Stimulated activated CD8-positive, alpha-beta memory T cell treated with anti-CD3 and anti-CD28 coated beads, Interleukin-15, amount 100 ng/mL, for 4 hours (primary cell): ENCODE measurements at regions not wholly inside any gene's neighbourhood (a gene's known extent, or its start where the extent isn't known, plus 50 kb on each side); places are given as distances from the start of the nearest gene placed in this dataset.

Source experiments
- DNase-seq, 2 donors: peaks; one replicate each; pipeline ENCODE4 v3.0.0-alpha.2; 2020; ENCODE audit warnings: low read depth in 2 of 2

DNA sequence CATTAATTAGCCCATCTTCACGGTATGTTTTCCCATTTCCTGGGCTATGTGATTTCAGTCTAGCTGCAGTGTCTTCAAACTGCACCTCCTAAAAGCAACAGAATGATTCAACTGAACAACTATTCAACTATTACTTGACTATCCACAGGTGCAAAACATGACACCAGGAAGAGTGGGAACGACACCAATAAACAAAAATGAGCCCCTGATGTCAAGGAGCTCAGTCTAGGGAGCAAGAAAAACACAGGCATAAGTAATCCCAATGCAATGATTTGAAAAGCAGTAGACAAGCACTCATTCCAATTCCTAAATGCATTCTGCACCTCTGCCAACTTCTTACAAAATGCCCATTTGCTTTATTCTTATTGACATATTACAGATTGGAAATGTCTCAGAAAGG is 285.6 kb downstream of the ETS1 start:
- no peak for DNase-seq

DNA sequence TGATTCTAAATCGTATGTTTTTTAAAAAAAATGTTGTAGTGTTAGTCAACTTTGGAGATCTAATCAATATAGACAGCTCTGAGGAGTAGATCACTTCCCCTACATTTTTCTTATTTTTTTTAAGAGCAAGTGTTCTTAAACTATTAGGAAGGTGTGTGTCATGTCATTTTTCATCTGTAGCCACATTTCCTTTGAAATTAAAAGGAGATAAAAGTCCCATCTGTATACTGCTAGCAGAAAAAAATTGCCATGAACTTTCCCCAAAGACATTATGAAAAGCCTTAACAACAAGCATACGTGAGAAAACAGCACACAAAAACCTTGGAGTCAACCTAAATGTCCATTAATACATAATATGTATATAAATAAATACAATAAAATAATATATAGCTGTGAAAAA is 286.6 kb downstream of the ETS1 start:
- no peak for DNase-seq

DNA sequence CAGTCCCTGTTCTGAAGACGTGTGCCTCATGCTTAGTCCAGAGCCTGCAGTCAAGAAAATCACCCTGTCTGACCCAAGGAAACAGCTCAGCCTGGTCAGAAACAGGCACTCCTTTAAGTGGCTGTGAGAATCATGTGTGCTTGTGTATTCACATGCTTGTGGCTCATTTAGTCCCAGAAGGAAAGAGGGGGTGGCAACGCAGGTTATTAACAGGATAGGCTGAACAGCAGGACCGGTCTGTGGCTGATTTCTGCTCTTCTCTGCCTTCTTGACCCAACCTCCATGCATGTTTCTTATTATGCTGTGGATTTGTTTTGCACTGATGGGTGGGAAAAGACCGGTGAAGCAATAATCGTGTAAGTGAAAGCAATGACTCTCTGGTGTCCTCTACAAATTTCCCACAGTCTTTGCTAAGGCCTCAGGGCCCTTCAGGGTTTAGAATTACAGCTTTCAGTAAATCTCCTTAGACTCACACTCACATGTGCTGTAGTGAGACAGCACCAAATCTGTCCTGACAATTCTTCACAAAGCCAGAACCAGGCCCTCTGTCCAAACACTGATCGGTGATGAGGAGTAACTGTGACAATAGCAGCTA is 288.1 kb downstream of the ETS1 start:
- DNase-seq = no peak

DNA sequence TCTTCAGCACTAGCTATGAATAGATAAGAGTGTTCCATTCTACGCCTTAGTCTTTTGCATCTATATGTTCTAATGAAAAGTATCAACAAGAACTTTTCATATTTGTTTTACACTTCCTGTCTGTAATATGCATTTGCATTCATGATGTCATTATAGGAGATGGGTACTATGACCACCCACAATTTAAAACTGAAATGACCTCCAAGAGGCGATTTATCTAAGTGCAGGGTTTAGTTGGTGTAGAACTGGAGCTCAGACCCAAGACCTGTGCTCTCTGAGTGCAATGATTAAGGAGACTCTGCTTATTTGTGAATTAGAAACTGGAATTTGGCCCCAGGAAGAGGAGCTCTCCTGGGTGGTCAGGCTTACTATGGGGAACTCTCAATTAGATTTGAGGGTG is 289.1 kb downstream of the ETS1 start:
- no peak for DNase-seq

DNA sequence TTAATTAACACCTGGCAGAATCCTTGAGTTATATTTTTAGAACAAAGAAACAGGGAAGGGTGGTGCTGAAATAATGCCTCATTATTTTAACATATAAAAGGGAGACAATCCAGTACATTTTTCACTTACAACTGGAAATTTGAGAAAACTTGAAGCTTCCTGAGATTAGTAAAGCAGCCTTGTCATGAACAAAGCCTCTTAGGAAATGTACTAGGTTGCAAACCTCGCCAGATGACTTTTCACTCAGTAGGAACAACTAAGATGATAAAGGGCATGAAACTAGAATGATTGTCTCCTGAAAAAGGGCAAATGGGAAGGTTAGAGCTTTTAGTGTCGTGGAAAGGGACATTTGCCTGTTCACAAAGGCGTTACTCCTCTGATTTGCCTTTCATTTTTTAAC is 289.6 kb downstream of the ETS1 start:
- DNase-seq = no peak

DNA sequence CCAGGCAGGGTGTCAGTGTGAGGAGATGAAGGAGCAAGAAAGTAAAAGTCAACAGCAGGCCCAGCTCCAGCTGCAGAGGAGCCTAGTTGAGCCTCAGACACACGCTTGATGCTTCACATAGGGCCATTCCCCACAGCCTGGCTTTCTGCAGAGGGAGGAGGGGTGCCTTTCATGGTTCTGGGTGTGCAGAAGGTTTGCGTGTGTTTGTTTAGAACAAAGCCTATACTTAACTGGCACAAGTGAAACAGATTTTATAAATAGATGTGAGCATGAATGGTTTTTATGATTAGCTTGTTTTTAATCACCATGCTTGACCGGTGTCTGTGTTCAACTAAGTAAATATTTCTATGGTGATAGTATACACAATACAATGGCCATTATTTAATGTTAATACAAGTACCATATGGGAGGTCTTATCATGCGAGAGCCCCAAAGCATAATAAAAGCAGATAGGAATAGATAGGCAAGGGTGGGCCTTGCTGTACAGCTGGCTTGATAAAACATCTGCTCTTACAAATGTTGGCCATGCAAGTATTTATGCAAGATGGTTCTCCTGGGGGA is 290.2 kb downstream of the ETS1 start:
- DNase-seq = no peak

DNA sequence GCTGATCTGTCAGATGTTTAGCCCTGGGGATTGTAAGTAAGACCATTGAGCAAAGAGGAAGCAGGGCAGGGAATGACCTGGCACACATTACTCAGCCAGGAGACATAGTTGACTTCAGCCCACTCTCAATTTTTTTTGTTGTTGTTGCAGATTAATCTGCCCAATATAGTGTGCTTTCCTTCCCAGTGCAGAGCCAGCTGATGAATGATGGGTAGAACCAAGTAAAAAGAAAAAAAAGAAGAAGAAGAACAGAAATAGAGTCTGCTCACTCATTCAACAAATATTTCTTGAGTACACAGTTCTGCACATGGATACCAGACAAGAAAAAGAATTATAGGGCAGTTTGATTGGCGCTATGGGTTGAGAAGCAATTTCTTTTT is 292.7 kb downstream of the ETS1 start:
- DNase-seq = no peak

DNA sequence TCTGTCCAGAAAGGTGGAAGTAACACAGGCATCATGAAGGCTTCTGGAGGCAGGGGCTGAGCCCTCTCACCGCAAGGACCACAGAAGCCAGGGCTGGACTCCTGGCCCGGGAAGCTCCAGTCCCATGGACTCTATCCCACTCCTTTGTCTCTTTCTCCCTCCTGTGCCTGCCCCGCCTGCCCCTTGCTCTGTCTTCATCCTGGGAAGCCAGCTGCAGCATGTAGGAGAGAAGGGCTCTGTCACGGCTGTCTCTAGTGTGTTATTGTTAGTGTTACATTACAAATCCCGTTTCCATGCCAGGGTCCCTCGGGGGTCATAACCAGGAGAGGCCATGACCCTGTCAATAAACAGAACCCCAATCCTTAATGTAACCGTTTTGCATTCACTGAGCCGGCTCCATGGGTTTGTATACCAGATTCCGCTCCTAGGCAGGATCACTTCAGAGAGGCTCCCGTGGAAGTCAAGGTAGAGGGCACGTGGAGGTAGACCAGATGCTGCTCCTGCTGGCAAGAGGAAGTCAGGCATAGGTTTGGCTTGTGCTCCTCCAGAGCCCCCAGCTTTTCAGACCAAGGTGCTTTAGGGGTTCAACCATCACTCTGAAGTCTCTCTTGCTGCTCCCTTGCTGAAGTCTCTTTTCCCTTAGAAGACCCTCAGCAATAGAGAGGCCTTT is 293.2 kb downstream of the ETS1 start:
- DNase-seq = no peak

DNA sequence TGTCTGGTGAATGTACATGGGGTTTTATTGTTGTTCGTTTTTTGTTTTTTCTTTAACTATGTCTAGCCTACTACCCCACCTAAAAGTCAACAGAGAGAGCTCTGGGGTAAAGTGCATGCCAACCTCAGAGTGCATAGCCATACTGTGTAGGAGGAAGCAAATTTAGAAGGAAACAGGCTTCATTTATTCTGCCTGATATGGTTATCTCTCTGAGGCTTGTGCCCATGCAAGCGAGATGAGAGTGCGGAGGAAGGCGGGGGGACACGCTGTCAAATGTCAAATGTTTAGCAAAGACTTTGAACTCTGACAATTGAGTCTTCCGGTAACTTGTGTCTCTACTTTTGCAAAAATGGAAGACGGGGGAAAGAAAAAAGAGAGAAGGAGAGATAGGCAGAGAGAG is 295.5 kb downstream of the ETS1 start:
- DNase-seq = peak; percentile 44 to 64

DNA sequence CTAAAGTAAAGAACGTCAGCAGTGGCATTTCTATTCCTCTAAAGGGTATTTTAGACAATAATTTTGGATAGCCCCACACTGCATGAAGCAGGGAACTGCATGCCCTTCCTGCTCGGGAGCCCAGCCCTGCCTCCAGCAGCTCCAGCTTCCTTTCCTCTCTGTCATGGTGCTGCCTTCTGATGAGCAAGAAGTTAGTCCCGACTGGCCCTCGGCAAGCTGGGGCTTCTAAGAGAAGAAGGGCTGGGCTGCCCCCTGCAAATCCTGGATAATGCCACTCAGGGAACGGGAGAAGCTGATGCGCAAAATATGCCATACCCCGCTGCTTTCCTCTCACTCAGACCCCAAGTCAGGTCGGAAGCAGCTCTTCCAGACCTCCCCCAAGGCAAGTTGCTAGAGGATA is 296.4 kb downstream of the ETS1 start:
- DNase-seq = no peak

DNA sequence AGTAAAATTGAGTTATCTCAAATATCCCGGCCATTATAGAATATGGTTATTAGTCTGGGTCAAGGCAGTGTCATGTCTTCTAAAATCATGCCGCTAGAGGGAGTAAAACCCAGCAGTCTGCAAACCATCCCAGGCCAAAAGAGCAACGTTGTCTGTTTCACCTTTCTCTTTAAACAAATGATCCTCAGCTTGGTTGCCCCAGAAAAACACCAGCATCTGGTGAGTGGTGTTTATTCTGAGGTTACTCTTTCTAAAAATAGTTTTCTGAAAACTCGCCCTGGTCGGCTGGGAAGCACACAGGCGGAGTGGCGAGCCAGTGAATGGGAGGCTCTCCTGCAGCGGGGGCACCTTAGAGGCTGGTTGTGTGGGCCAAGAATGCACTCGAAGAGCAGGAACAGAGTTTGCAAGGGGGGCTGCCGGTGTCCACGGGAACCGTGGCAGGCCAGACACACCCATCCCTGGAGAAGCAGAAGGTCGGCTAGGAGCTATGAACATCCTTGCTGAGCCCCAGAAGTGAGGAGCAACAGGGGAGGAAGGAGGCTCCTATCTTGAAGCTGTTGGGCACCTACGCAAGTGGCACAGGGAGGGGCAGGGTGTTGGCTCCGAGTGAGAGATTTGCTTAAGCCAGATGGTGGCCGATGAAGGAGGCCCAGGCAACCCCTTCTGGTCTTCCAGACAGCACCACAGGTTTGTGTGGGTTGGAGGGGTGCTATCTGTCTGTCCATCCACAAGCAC is 297.1 kb downstream of the ETS1 start:
- DNase-seq = peak; percentile 48 to 54

DNA sequence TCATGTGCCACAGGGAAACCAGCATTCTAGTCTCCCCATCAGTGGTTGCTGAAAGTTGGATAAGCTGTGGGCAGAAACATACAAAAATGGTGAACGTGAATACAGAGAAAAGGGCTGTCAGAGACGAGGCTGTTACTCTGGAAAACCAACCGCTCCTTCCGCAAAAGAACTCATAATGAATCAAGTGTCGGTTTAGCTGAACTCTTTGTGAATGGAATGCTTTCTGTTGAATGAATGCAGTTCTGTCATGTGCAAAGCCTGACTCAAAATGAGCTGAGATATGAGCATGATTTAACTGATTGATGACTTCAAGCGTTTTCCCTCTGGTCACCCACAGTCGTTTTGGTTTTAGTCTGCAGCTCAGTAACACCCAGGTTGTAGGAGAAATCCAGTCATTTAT is 298.3 kb downstream of the ETS1 start:
- no peak for DNase-seq

DNA sequence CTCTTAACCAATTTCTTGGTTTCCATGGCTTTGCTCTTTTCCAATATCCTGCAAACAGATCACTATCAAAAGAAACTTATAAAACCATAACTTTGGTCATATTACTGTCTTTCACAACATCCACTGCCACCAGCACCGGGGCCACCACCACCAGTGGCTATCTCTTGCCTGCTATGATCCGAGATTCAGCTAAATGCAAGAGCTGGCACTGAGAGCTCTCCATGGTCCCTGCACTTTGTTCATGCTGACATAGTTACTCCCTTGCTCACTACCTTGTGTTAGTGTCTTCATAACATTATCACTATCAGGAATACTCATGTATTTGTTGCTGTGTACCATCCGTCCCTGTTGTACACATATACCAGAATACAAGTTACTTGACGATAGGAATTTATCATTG is 299.0 kb downstream of the ETS1 start:
- no peak for DNase-seq

DNA sequence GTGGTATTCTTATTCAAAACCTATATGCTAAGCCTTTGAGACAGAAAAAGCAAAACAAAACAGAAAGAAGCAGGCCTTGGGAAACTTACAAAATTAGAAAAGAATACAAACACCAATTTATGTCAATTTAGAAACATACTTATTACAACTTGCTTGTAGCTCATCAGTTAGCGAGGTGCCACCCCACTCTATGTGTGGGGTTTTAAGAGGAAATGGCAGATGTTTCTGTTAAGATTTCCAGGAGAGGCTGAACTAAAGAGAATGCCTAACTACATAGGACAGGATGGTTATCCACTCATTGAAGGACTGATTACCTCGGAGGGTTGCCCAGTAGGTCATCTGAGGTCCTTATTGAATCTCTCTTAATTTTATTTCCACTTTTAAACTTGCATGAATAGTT is 302.0 kb downstream of the ETS1 start:
- DNase-seq = no peak

DNA sequence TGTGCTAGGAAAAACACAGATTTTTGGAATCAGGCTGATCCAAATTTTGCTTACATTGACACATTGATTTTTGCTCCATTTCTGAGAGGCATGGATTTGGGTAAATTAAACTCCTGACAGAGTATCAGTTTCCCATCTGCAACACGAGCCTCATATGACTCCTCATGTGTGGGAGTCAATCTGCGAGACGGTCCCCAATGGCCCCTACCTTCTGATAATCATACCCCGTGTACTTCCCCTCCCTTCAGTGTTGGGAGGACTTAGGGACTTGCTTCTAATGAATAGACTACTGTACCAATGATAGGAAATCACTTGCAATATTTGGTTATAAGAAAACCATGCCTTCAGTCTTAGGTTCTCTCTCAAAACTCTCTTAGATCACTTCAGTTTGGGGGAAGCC is 302.7 kb downstream of the ETS1 start:
- DNase-seq = no peak

DNA sequence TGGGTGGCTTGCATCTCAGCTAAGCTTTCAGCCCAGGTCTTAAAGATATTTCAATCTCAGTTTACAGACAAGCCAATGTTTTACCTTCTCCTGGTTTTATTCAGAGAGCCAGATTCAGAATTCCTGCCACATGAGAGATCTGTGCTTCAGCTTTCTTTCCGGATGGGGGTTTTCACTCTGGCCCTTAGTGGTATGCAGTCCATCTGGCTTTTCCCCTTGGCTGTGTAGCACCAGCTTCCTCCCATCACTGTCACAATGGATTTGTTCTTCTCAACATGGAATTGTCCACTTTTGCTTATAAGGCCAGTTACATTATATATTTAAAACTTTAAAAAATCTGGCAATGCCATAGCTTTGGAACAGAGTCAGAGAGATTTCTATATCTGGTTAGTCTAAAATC is 303.9 kb downstream of the ETS1 start:
- no peak for DNase-seq

DNA sequence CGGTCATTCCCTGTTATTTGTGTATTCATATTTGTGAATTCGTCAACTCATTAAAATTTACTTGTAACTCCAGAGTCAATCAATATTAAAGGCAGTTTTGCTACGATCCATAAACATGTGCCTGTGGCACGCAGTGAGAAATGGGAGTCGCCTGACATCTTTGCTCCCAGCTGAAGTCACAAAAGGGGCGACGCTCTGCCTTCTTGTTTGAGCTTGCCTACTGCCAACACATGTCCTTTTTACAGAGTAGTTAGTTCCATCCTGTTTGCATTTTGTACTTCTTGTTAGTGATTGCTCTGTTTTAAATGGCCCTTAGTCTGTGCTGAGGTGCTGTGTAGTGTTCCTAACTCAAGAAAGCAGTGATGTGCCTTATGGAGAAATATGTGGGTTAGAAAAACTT is 305.3 kb downstream of the ETS1 start:
- DNase-seq = no peak

DNA sequence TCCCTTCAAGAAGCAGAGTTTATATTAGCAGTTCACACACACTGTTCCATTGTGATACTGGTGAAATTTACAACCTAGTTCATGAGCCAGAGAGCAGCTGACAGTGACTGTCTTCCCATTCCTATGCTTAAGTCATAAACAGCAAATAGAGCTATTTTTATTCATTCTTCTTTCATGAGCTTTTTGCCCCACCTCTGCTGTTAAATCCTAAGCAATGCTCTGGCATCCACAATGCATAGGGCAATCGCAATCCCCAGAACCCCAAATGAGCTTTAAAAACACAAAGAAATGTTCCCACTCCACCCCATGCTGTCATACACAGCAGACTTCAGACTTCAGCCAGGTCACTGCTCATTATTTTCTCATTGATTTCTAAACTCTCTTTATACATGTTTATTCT is 307.5 kb downstream of the ETS1 start:
- DNase-seq = no peak

DNA sequence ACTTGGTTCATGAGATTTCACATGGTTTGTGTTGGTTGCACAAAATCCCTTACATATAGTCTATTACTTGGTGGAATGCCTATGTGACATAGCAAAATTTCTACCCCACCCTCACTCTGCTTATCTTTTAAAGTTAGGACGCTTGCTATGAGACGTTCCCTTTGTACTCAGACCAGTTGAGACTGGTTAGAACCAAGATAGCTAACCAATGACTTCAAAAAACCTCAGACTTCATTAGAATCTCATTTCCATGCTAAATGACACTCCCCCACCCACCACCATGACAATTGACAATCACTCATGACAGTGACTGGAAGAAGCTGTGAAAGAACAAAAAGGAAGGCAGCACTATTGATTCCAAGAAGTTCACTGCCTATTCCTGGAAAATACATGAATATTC is 313.6 kb downstream of the ETS1 start:
- no peak for DNase-seq

DNA sequence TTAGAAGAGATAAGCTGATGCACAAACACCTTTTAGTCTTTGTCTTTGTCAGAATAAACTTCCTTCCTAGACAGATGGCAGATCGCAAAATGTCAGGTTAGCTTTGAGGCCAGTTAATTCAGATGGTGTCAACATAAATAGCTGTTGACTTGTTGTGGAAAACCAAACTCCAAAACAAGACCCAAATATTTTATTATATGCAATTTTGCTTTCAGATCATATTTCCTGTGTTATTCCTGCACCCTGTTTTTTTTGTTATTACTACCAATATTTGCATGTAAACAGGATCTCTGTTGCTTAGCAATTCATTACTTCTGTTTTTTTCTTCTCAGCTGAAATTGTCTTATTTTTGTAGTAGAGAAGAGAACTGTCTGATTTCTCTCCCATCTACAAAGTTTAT is 316.0 kb downstream of the ETS1 start:
- DNase-seq = no peak

DNA sequence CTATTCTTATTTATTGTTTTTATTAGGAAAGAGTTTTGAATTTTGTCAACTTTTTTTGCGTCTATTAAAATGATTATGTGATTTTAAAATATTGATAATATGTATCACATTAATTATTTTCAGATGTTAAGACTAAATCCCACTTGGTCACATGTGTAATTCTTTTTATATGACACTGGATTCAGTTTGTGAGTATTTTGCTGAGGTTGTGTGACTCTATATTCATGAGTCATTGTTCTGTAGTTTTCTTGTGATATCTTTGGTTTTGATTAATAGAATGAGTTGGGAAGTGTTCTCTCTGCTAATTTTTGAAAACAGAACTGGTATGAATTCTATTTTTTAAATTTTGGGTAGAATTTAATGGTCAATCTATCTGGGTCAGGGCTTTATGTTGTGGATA is 317.9 kb downstream of the ETS1 start:
- DNase-seq = no peak

DNA sequence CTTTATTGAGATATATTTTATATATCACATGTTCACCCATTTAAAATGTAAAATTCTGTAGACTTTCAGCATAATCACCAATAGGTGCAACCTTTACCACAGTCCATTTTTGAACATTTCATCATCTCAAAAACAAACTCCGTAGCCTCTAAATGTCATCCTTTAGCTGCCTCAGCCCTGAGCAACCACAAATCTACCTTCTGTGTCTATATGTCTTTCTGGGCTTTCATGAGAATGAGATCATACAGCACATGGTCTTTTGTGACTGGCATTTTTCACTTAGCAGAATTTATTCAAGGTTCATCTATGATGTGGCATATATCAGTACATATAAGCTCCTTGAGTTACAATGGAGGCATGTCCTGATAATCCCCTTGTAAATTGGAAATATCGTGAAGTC is 320.5 kb downstream of the ETS1 start:
- no peak for DNase-seq
